Activated naive CD4-positive, alpha-beta T cell treated with anti-CD3 and anti-CD28 coated beads, Interleukin-2, amount 50 U/mL, for 24 hours (primary cell): ENCODE measurements at regions not wholly inside any gene's neighbourhood (a gene's known extent, or its start where the extent isn't known, plus 50 kb on each side); places are given as distances from the start of the nearest gene placed in this dataset.

Experiments
- H3K27ac Mint-ChIP-seq: one replicate; pipeline ENCODE4 v1.8.0; 2021; ENCODE audit warnings: mild to moderate bottlenecking, mixed read lengths
- H3K27me3 Mint-ChIP-seq: one replicate; pipeline ENCODE4 v1.8.0; 2021; ENCODE audit warnings: mixed read lengths
- H3K36me3 Mint-ChIP-seq: one replicate; pipeline ENCODE4 v1.8.0; 2021; ENCODE audit warnings: mixed read lengths
- H3K4me1 Mint-ChIP-seq: one replicate; pipeline ENCODE4 v1.8.0; 2021; ENCODE audit warnings: mixed read lengths
- H3K4me3 Mint-ChIP-seq: one replicate; pipeline ENCODE4 v1.8.0; 2021; ENCODE audit warnings: mild to moderate bottlenecking, mixed read lengths
- H3K9me3 Mint-ChIP-seq: one replicate; pipeline ENCODE4 v1.8.0; 2021; ENCODE audit warnings: mixed read lengths

- Mint-ChIP-seq H3K27me3 (no peaks in the 10 kb centered on the region), H3K4me1 (no peaks in the 10 kb centered on the region), H3K27ac (no peak overlapping the region), H3K36me3 (no peaks in the 10 kb centered on the region), H3K9me3 (no peaks in the 10 kb centered on the region), H3K4me3 (no peak overlapping the region)
Observed at GRCh38 chr5:67720162-67720772, 495.3 kb upstream of the PIK3R1 start.

GRCh38 chr5:67702008-67702407 lies 505.4 kb upstream of the CD180 start:
- H3K9me3 Mint-ChIP-seq, result peaks cover 15% of the 10 kb centered on the region
- no peak overlapping the region for H3K4me3 Mint-ChIP-seq
- no peaks in the 10 kb centered on the region for H3K4me1 Mint-ChIP-seq
- peaks cover 6% of the 10 kb centered on the region for H3K27me3 Mint-ChIP-seq
- peaks cover 5% of the 10 kb centered on the region for H3K36me3 Mint-ChIP-seq
- H3K27ac Mint-ChIP-seq, result no peak overlapping the region

- no peak overlapping the region for H3K4me3 Mint-ChIP-seq
- no peaks in the 10 kb centered on the region for H3K4me1 Mint-ChIP-seq
- H3K27ac Mint-ChIP-seq, result no peak overlapping the region
- H3K9me3 Mint-ChIP-seq, result peaks cover 15% of the 10 kb centered on the region
- H3K27me3 Mint-ChIP-seq, result peaks cover 5% of the 10 kb centered on the region
- H3K36me3 Mint-ChIP-seq, result peaks cover 5% of the 10 kb centered on the region
Observed at GRCh38 chr5:67699560-67699959, 503.0 kb upstream of the CD180 start.

GRCh38 chr5:67696446-67696845 lies 499.8 kb upstream of the CD180 start:
- no peaks in the 10 kb centered on the region for H3K27me3 Mint-ChIP-seq
- no peaks in the 10 kb centered on the region for H3K36me3 Mint-ChIP-seq
- no peaks in the 10 kb centered on the region for H3K4me1 Mint-ChIP-seq
- no peaks in the 10 kb centered on the region for H3K9me3 Mint-ChIP-seq
- H3K4me3 Mint-ChIP-seq, result no peak overlapping the region
- no peak overlapping the region for H3K27ac Mint-ChIP-seq

- Mint-ChIP-seq H3K4me3 (no peak overlapping the region), H3K27ac (no peak overlapping the region), H3K4me1 (no peaks in the 10 kb centered on the region), H3K9me3 (no peaks in the 10 kb centered on the region), H3K27me3 (no peaks in the 10 kb centered on the region), H3K36me3 (no peaks in the 10 kb centered on the region)
Observed at GRCh38 chr5:67695369-67695768, 498.8 kb upstream of the CD180 start.

- Mint-ChIP-seq H3K9me3 (no peaks in the 10 kb centered on the region), H3K27ac (no peak overlapping the region), H3K36me3 (no peaks in the 10 kb centered on the region), H3K4me3 (no peak overlapping the region), H3K4me1 (no peaks in the 10 kb centered on the region), H3K27me3 (no peaks in the 10 kb centered on the region)
Observed at GRCh38 chr5:67694810-67695191, 498.2 kb upstream of the CD180 start.

- no peak overlapping the region for H3K4me3 Mint-ChIP-seq
- H3K4me1 Mint-ChIP-seq, result no peaks in the 10 kb centered on the region
Observed at GRCh38 chr5:67693956-67694809, 497.6 kb upstream of the CD180 start.

GRCh38 chr5:67686746-67687145 lies 490.1 kb upstream of the CD180 start:
- Mint-ChIP-seq H3K9me3 (peaks cover 3% of the 10 kb centered on the region), H3K27ac (no peak overlapping the region), H3K36me3 (no peaks in the 10 kb centered on the region), H3K4me1 (no peaks in the 10 kb centered on the region), H3K4me3 (no peak overlapping the region), H3K27me3 (peaks cover 13% of the 10 kb centered on the region)

More at GRCh38 chr5:67693956-67694809, 497.6 kb upstream of the CD180 start:
- no peaks in the 10 kb centered on the region for H3K36me3 Mint-ChIP-seq
- H3K9me3 Mint-ChIP-seq, result no peaks in the 10 kb centered on the region
- no peak overlapping the region for H3K27ac Mint-ChIP-seq
- no peaks in the 10 kb centered on the region for H3K27me3 Mint-ChIP-seq

GRCh38 chr5:67681703-67682102 lies 485.1 kb upstream of the CD180 start:
- Mint-ChIP-seq H3K9me3 (peaks cover 3% of the 10 kb centered on the region), H3K27me3 (peaks cover 10% of the 10 kb centered on the region), H3K36me3 (no peaks in the 10 kb centered on the region), H3K27ac (no peak overlapping the region), H3K4me3 (no peak overlapping the region), H3K4me1 (no peaks in the 10 kb centered on the region)

GRCh38 chr5:67680099-67680498 lies 483.5 kb upstream of the CD180 start:
- no peaks in the 10 kb centered on the region for H3K36me3 Mint-ChIP-seq
- no peak overlapping the region for H3K4me3 Mint-ChIP-seq
- peaks cover 5% of the 10 kb centered on the region for H3K27me3 Mint-ChIP-seq
- H3K9me3 Mint-ChIP-seq, result peaks cover 3% of the 10 kb centered on the region
- H3K27ac Mint-ChIP-seq, result no peak overlapping the region
- H3K4me1 Mint-ChIP-seq, result no peaks in the 10 kb centered on the region

- no peaks in the 10 kb centered on the region for H3K4me1 Mint-ChIP-seq
- no peak overlapping the region for H3K4me3 Mint-ChIP-seq
- H3K27me3 Mint-ChIP-seq, result peaks cover 1% of the 10 kb centered on the region
- no peaks in the 10 kb centered on the region for H3K9me3 Mint-ChIP-seq
- H3K27ac Mint-ChIP-seq, result no peak overlapping the region
- no peaks in the 10 kb centered on the region for H3K36me3 Mint-ChIP-seq
Observed at GRCh38 chr5:67679184-67679841, 482.7 kb upstream of the CD180 start.

- H3K9me3 Mint-ChIP-seq, result no peaks in the 10 kb centered on the region
- no peaks in the 10 kb centered on the region for H3K4me1 Mint-ChIP-seq
- no peak overlapping the region for H3K4me3 Mint-ChIP-seq
- H3K36me3 Mint-ChIP-seq, result no peaks in the 10 kb centered on the region
- no peak overlapping the region for H3K27ac Mint-ChIP-seq
- peaks cover 1% of the 10 kb centered on the region for H3K27me3 Mint-ChIP-seq
Observed at GRCh38 chr5:67678594-67678993, 482.0 kb upstream of the CD180 start.

GRCh38 chr5:67677422-67677970 lies 480.9 kb upstream of the CD180 start:
- no peaks in the 10 kb centered on the region for H3K9me3 Mint-ChIP-seq
- no peaks in the 10 kb centered on the region for H3K36me3 Mint-ChIP-seq
- no peak overlapping the region for H3K27ac Mint-ChIP-seq
- H3K4me3 Mint-ChIP-seq, result no peak overlapping the region
- H3K4me1 Mint-ChIP-seq, result no peaks in the 10 kb centered on the region
- H3K27me3 Mint-ChIP-seq, result peaks cover 1% of the 10 kb centered on the region

GRCh38 chr5:67676863-67677262 lies 480.3 kb upstream of the CD180 start:
- no peak overlapping the region for H3K4me3 Mint-ChIP-seq
- H3K36me3 Mint-ChIP-seq, result no peaks in the 10 kb centered on the region
- no peaks in the 10 kb centered on the region for H3K4me1 Mint-ChIP-seq
- no peaks in the 10 kb centered on the region for H3K9me3 Mint-ChIP-seq
- no peak overlapping the region for H3K27ac Mint-ChIP-seq
- peaks cover 1% of the 10 kb centered on the region for H3K27me3 Mint-ChIP-seq

GRCh38 chr5:67674159-67674655 lies 477.6 kb upstream of the CD180 start:
- H3K27me3 Mint-ChIP-seq, result peaks cover 2% of the 10 kb centered on the region
- no peaks in the 10 kb centered on the region for H3K36me3 Mint-ChIP-seq
- no peak overlapping the region for H3K4me3 Mint-ChIP-seq
- H3K4me1 Mint-ChIP-seq, result no peaks in the 10 kb centered on the region
- H3K27ac Mint-ChIP-seq, result no peak overlapping the region
- no peaks in the 10 kb centered on the region for H3K9me3 Mint-ChIP-seq

- H3K36me3 Mint-ChIP-seq, result no peaks in the 10 kb centered on the region
- no peak overlapping the region for H3K27ac Mint-ChIP-seq
- peaks cover 2% of the 10 kb centered on the region for H3K27me3 Mint-ChIP-seq
- H3K4me3 Mint-ChIP-seq, result no peak overlapping the region
- no peaks in the 10 kb centered on the region for H3K4me1 Mint-ChIP-seq
- no peaks in the 10 kb centered on the region for H3K9me3 Mint-ChIP-seq
Observed at GRCh38 chr5:67673618-67674017, 477.0 kb upstream of the CD180 start.
